Thoracic aorta (tissue), 2 donors: ENCODE measurements at regions not wholly inside any gene's neighbourhood (a gene's known extent, or its start where the extent isn't known, plus 50 kb on each side); places are given as distances from the start of the nearest gene placed in this dataset.

Experiments used
- ATAC-seq: fragments of 150-250 bp; one replicate; pipeline ENCODE4 v1.8.0; 2017; ENCODE audit warnings: low read depth; ENCODE audit not compliant: insufficient number of reproducible peaks, low FRiP score
- DNase-seq: peaks from one replicate; pipeline ENCODE4 v3.0.0-alpha.2; 2020; ENCODE audit warnings: low spot score
- H3K27ac ChIP-seq, 2 donors: fragments of 200-600 bp; sonication (generic); 1 replicate in 1 of 2; 2 replicates in 1 of 2; pipeline ENCODE4 v1.5.1; 2016; ENCODE audit warnings: mild to moderate bottlenecking in 2 of 2, moderate library complexity in 2 of 2
- H3K27me3 ChIP-seq: fragments of 200-600 bp; sonication (generic); replicated peaks from 2 replicates; pipeline ENCODE4 v1.6.0; 2016; ENCODE audit warnings: mild to moderate bottlenecking; ENCODE audit not compliant: insufficient read depth
- H3K36me3 ChIP-seq: fragments of 200-600 bp; sonication (generic); one replicate; pipeline ENCODE4 v1.5.1; 2016
- H3K4me1 ChIP-seq, 2 donors: fragments of 200-600 bp; sonication (generic); 1 replicate in 1 of 2; 2 replicates in 1 of 2; pipeline versions ENCODE4 v1.5.1 to v1.6.0; 2016; ENCODE audit warnings: low read depth in 2 of 2, mild to moderate bottlenecking in 1 of 2; ENCODE audit not compliant: control insufficient read depth in 1 of 2
- H3K4me3 ChIP-seq: fragments of 200-600 bp; sonication (generic); 2 replicates; pipeline ENCODE4 v1.5.1; 2016; ENCODE audit warnings: mild to moderate bottlenecking
- H3K9me3 ChIP-seq: fragments of 200-600 bp; sonication (generic); 2 replicates; pipeline ENCODE4 v1.5.1; 2016
- TF ChIP-seq, protein P1 (sequence below): fragments of 200-600 bp; sonication (generic); IDR thresholded peaks from one replicate; pipeline ENCODE4 v1.5.1; 2019; ENCODE audit warnings: antibody characterized with exemption

DNA sequence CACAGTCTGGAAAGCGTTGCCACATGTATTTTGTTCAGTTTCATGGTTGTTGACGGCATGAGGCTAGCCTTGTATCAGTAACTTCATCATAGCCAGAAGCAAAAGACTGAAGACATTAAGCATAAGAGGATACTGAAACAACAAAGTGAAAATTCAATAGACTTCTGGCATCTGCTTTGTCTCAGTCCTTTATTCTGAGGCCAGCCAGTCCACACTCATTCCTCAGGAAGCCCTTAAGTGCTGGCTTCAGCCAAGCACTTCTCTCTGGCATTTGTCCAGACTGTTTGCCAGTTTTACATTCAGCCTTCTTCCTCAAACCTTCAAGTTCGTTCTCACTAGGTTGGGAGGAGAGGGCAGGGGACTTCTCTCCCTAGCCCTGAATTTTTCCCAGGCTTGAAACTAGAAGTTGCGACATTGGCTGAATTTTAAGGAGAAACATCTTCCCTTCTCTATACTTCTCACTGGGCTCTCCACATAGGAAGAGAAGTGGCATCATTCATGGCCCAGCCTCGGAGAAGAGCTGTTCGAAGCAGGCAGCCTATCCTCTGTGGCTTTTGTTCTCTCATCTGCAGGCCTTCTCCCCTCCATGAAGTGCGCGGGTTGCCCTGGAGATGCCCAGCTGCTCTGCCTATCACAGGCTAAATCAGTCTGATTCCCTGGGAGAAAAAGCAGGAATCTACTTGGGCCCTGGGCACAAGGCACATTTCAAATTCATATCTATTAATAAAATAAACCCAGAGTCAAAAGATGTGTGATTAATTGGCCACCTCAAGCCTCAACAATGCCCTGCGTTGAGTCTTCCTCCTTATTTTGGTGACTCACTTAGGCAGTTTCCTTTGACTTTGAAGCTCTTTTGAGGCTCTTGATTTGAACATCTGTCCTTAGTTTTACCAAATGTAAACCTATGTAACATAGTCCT, 130.9 kb upstream of the PLEKHA5 start:
- no peak overlapping the region for H3K27ac ChIP-seq
- H3K4me1 ChIP-seq, result no peaks in the 10 kb centered on the region
- no peaks in the 10 kb centered on the region for H3K9me3 ChIP-seq
- TF ChIP-seq, protein P1, sequence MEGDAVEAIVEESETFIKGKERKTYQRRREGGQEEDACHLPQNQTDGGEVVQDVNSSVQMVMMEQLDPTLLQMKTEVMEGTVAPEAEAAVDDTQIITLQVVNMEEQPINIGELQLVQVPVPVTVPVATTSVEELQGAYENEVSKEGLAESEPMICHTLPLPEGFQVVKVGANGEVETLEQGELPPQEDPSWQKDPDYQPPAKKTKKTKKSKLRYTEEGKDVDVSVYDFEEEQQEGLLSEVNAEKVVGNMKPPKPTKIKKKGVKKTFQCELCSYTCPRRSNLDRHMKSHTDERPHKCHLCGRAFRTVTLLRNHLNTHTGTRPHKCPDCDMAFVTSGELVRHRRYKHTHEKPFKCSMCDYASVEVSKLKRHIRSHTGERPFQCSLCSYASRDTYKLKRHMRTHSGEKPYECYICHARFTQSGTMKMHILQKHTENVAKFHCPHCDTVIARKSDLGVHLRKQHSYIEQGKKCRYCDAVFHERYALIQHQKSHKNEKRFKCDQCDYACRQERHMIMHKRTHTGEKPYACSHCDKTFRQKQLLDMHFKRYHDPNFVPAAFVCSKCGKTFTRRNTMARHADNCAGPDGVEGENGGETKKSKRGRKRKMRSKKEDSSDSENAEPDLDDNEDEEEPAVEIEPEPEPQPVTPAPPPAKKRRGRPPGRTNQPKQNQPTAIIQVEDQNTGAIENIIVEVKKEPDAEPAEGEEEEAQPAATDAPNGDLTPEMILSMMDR, result no peak
- H3K4me3 ChIP-seq, result no peak overlapping the region
- ATAC-seq (no peak), DNase-seq (no peak)
- no peaks in the 10 kb centered on the region for H3K36me3 ChIP-seq
- no peaks in the 10 kb centered on the region for H3K27me3 ChIP-seq

DNA sequence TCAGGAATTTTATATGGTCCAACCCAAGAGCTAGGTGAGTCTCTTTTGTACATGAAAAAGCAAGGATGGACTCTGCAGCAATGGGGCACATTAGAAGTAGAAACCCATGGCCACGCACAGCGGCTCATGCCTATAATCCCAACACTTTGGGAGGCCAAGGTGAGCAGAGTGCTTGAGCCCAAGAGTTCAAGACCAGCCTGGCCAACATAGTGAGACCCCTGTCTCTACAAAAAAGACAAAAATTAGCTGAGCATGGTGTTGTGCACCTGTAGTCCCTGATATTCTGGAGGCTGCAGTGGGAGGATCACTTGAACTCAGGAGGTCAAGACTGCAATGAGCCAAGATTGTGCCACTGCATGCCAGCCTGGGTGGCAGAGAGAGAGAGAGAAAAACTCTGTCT, 128.7 kb upstream of the PLEKHA5 start:
- no peaks in the 10 kb centered on the region for H3K27me3 ChIP-seq
- H3K36me3 ChIP-seq, result no peaks in the 10 kb centered on the region
- DNase-seq (no peak), ATAC-seq (no peak)
- TF ChIP-seq, protein P1, result no peak
- H3K4me1 ChIP-seq, result no peaks in the 10 kb centered on the region
- H3K4me3 ChIP-seq, result no peak overlapping the region
- no peaks in the 10 kb centered on the region for H3K9me3 ChIP-seq
- no peak overlapping the region for H3K27ac ChIP-seq

DNA sequence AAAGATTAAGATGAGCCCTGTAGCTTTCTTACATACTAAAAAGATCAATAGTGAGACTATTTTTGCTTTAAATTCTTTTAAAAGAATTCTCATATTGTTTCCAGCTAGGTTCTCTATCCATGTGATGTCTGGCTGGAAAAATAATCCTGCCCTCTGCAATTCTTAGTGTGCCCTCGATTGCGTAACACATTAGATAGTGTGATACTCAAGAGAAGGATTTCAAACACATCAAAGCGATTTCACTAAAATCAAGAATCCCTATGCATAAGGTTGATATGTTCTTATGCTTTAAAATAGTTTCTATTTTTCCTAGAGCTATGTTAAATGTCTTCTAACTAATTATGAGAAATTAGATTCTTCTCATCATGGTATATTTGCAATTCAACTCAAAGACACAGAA, 127.3 kb upstream of the PLEKHA5 start:
- DNase-seq (no peak), ATAC-seq (no peak)
- no peak overlapping the region for H3K4me3 ChIP-seq
- TF ChIP-seq, protein P1, result no peak
- no peaks in the 10 kb centered on the region for H3K4me1 ChIP-seq
- H3K36me3 ChIP-seq, result no peaks in the 10 kb centered on the region
- H3K27ac ChIP-seq, result no peak overlapping the region
- H3K9me3 ChIP-seq, result no peaks in the 10 kb centered on the region
- H3K27me3 ChIP-seq, result no peaks in the 10 kb centered on the region

DNA sequence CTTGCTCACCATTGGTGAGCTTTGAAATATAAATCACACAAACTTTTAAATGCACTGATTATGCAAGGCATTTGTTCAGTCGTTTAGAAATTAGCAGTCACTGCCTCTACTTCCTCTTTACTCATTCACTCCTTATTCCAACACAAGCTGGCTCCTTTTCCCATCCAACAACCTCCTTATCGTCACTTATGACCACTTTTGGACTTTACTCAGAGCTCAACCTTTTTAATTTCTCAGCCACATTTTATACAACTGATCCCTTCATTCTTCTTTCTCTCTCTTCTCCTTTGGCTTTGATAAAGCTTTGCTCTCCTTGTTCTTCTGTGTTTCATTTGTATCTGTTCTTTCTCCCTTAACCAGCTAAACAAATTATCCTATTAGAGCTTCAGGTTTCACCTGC, 126.4 kb upstream of the PLEKHA5 start:
- Histone ChIP-seq H3K9me3 (no peaks in the 10 kb centered on the region), H3K27ac (no peak overlapping the region), H3K4me1 (no peaks in the 10 kb centered on the region), H3K27me3 (no peaks in the 10 kb centered on the region), H3K36me3 (no peaks in the 10 kb centered on the region), H3K4me3 (no peak overlapping the region)
- no peak for ATAC-seq
- no peak for DNase-seq
- TF ChIP-seq, protein P1, result no peak

DNA sequence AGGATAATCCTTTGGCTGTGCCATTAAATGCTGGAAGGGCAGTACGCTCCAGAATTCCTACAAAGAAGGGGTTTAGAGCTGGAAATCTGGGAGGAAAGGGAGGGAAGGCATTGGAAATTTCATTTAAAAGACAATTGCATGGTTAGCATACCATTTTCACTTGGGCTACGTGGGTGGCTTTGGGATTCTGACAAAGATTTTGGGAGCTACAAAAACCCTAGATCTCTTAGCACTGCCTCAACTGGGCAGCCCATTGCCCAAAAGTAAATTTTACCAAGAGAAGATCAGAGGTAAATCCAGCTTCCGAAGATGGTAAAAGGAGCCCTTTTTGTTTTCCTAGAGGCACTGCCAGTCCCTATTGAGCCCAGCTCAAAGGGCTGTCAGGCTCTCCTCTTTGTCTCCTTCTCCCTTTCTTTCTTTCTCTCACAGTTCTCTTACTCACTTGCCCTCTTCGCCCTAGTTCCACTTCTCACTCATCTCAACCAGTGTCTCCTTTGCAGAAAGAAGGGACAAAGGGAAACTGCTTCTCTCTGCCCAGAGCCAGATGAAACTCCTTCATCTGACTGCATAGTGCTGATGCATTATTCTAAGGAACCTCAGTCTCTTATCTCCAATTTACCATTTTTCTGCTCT, 125.4 kb upstream of the PLEKHA5 start:
- Histone ChIP-seq H3K4me3 (no peak overlapping the region), H3K27ac (no peak overlapping the region), H3K9me3 (no peaks in the 10 kb centered on the region), H3K27me3 (no peaks in the 10 kb centered on the region), H3K36me3 (no peaks in the 10 kb centered on the region), H3K4me1 (no peaks in the 10 kb centered on the region)
- DNase-seq (no peak), ATAC-seq (no peak)
- TF ChIP-seq, protein P1, result no peak
